ENCODE measurements at regions not wholly inside any gene's neighbourhood (a gene's known extent, or its start where the extent isn't known, plus 50 kb on each side); places are given as distances from the start of the nearest gene placed in this dataset.

- TF ChIP-seq CTCF (conservative IDR thresholded peaks at IDR 0.05; ENCODE audit: low read length) (no peak), EZH2phosphoT487 (IDR thresholded peaks at IDR 0.05; ENCODE audit: borderline replicate concordance, low read depth, low read length) (no peak)
Measured at GRCh38 chr5:170442391-170442790, 53.2 kb upstream of the KCNMB1 start.

All from OCI-LY7 (cell line).